Upper lobe of right lung (tissue), 1 donor: ENCODE measurements at regions not wholly inside any gene's neighbourhood (a gene's known extent, or its start where the extent isn't known, plus 50 kb on each side); places are given as distances from the start of the nearest gene placed in this dataset.

Source experiments
- ATAC-seq: fragments of 200-7000 bp; cut with Tn5 transposase; one replicate; pipeline ENCODE4 v1.9.1; 2020; ENCODE audit warnings: mild to moderate bottlenecking, moderate library complexity
- DNase-seq: peaks from one replicate; pipeline ENCODE4 v3.0.0-alpha.2; 2020
- H3K27ac ChIP-seq: fragments of 200-600 bp; one replicate; pipeline ENCODE4 v1.8.0; 2022
- H3K27me3 ChIP-seq: fragments of 200-600 bp; one replicate; pipeline ENCODE4 v1.8.0; 2022; ENCODE audit warnings: mild to moderate bottlenecking
- H3K36me3 ChIP-seq: fragments of 200-600 bp; one replicate; pipeline ENCODE4 v1.8.0; 2022
- H3K4me1 ChIP-seq: fragments of 200-600 bp; one replicate; pipeline ENCODE4 v1.8.0; 2022
- H3K4me3 ChIP-seq: fragments of 200-600 bp; one replicate; pipeline ENCODE4 v1.8.0; 2022; ENCODE audit warnings: mild to moderate bottlenecking
- H3K9me3 ChIP-seq: fragments of 200-600 bp; one replicate; pipeline ENCODE4 v1.8.0; 2022
- intact Hi-C: fragments of 100-400 bp; cut with DNase I; formaldehyde crosslinking; loops from one replicate; pipeline ENCODE4 v1.11.0; 2022
- TF ChIP-seq, protein P1 (sequence below): fragments of 200-600 bp; IDR thresholded peaks from one replicate; pipeline ENCODE4 v1.8.0; 2022; ENCODE audit warnings: antibody characterized with exemption
- donor health status: DM: no; HTN: yes; CAD: no; lungs with severe emphysema.

DNA sequence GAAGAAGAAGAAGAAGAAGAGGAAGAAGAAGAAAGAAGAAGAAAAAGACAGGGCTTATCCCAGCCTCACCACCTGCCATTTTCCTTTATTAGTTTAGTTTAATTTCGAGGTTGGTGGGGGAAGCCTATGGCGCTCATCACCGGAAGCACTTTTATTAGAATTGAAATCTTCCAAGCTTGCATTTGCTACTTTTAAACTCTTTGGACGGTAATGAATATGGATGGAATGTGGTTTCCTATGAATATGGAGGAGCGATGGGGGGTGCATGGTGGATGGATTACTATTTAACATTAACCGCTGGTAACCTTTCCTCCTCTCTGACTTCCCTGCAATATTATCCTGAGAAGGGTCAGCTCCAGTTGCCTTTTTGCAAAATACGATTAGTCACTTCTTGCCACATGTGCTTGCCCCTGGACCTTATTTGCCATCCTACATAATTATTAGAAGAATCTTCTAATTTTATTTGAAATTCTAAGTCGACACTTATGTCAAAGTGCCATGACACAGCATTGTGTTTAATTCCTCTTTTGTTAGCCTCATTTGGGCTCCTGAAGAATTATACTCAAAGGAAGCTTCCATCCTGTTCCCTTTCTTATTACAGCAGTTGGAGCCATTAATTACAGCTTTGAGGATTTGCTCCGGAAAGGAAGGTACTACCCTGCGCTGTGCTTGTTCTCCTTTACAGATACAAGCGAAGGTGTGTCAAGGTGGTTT, 424.5 kb downstream of the VRK1 start:
- peaks cover 35% of the 10 kb centered on the region for H3K27me3 ChIP-seq
- H3K4me3 ChIP-seq: no peak overlapping the region
- intact Hi-C loops: no loop called here
- no peak overlapping the region for H3K27ac ChIP-seq
- TF ChIP-seq, protein P1, sequence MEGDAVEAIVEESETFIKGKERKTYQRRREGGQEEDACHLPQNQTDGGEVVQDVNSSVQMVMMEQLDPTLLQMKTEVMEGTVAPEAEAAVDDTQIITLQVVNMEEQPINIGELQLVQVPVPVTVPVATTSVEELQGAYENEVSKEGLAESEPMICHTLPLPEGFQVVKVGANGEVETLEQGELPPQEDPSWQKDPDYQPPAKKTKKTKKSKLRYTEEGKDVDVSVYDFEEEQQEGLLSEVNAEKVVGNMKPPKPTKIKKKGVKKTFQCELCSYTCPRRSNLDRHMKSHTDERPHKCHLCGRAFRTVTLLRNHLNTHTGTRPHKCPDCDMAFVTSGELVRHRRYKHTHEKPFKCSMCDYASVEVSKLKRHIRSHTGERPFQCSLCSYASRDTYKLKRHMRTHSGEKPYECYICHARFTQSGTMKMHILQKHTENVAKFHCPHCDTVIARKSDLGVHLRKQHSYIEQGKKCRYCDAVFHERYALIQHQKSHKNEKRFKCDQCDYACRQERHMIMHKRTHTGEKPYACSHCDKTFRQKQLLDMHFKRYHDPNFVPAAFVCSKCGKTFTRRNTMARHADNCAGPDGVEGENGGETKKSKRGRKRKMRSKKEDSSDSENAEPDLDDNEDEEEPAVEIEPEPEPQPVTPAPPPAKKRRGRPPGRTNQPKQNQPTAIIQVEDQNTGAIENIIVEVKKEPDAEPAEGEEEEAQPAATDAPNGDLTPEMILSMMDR: no peak
- peaks cover 3% of the 10 kb centered on the region for H3K4me1 ChIP-seq
- DNase-seq: no peak
- H3K36me3 ChIP-seq: no peaks in the 10 kb centered on the region
- no peaks in the 10 kb centered on the region for H3K9me3 ChIP-seq
- no peak for ATAC-seq

DNA sequence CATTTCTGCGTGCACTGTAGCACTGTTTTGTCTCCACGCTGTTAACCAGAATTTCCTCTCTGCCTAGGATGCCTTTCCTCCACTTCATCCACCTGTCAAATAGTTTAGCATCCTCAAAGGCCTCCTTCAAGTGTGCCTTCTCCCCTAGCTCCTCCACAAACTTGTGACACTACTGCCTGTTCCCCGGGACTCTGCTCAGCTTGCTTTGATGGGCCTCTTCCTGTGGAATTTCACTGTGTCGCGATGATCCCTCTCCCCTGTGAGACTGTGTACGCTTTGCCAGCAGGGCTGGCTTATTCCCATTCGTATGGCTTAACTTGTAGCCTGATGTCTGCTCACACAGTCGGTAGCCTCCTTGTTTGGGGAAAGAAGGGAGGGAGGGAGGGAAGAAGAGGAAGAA, 426.8 kb downstream of the VRK1 start:
- TF ChIP-seq, protein P1: no peak
- H3K4me3 ChIP-seq: no peak overlapping the region
- peaks cover 22% of the 10 kb centered on the region for H3K27me3 ChIP-seq
- ATAC-seq: no peak
- no peak overlapping the region for H3K27ac ChIP-seq
- H3K4me1 ChIP-seq: peaks cover 3% of the 10 kb centered on the region
- intact Hi-C loops: no loop called here
- no peaks in the 10 kb centered on the region for H3K36me3 ChIP-seq
- DNase-seq: no peak
- no peaks in the 10 kb centered on the region for H3K9me3 ChIP-seq

- TF ChIP-seq, protein P1: no peak
- no peak for DNase-seq
- Histone ChIP-seq H3K4me1 (no peaks in the 10 kb centered on the region), H3K27me3 (no peaks in the 10 kb centered on the region), H3K9me3 (no peaks in the 10 kb centered on the region), H3K27ac (no peak overlapping the region), H3K36me3 (no peaks in the 10 kb centered on the region), H3K4me3 (no peak overlapping the region)
- intact Hi-C loops: no loop called here
- no peak for ATAC-seq
Observed at GRCh38 chr14:97230051-97230450, 432.9 kb downstream of the VRK1 start.

DNA sequence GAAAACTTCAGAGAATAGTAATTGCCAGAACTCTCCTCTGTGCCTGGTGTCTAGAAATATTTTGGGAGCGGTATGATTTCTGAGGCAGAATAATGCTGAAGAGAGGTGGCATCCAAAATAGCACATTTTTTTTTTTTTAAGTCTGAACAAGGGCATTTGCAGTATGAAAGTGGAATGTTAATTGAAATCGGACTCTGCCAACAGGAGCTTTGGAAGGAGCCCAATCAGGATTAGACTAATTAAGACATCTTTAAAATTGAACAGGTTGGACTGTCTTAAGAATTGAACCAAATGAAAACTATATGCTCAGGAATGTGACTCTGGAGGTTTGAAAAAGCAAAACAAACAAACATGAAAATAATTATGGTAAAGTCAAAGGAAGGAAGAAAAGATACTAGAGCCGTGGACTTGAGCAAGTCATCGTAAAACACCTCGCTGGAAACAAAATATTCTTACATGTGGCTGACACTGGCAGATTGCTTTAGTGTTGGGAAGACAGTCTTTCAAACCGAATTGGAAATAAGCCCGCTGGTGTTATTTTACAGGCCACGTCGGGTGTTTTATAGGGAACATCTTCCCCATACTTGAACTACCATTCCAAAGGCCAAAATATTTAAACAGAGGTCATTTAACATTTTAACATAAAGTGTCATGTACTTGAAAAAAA, 436.3 kb downstream of the VRK1 start:
- Histone ChIP-seq H3K4me1 (no peaks in the 10 kb centered on the region), H3K4me3 (no peak overlapping the region), H3K27ac (no peak overlapping the region), H3K36me3 (no peaks in the 10 kb centered on the region), H3K27me3 (peaks cover 4% of the 10 kb centered on the region), H3K9me3 (no peaks in the 10 kb centered on the region)
- TF ChIP-seq, protein P1: no peak
- intact Hi-C loops: no loop called here
- ATAC-seq (no peak), DNase-seq (no peak)

DNA sequence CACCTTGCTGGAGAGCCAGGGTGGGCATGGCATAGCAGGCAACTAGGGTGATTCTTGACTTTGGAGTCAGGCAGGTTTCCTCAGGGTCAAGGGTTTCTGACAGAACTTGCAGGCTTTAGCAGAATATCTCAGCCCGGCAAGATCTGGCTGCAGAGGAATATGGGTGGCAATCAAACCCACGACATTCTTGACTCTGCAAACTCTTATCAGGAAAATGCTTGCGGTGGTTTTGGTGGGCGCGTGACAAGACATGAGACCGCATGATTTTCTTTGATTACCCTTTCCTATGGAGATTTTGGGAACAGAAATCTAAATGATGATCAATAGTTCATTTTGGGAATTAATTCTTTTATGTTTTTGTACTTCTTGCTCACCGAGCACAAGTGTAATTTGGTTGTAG, 449.5 kb downstream of the VRK1 start:
- no peaks in the 10 kb centered on the region for H3K9me3 ChIP-seq
- H3K27me3 ChIP-seq: no peaks in the 10 kb centered on the region
- ATAC-seq (no peak), DNase-seq (no peak)
- no peaks in the 10 kb centered on the region for H3K36me3 ChIP-seq
- TF ChIP-seq, protein P1: no peak
- H3K27ac ChIP-seq: no peak overlapping the region
- no peak overlapping the region for H3K4me3 ChIP-seq
- intact Hi-C loops: no loop called here
- no peaks in the 10 kb centered on the region for H3K4me1 ChIP-seq
